GM21529 (cell line): ENCODE measurements at regions not wholly inside any gene's neighbourhood (a gene's known extent, or its start where the extent isn't known, plus 50 kb on each side); places are given as distances from the start of the nearest gene placed in this dataset.

Experiments
- ATAC-seq: cut with Tn5 transposase; IDR thresholded peaks from one replicate; pipeline ENCODE4 v1.9.1; 2021; ENCODE audit not compliant: unreplicated experiment

- no peak for ATAC-seq
These were observed 113.1 kb downstream of the TTLL2 start for GRCh38 chr6:167437888-167438484.

GRCh38 chr6:167441715-167442206 is 116.9 kb downstream of the TTLL2 start:
- no peak for ATAC-seq

- ATAC-seq = no peak
These were observed 117.4 kb downstream of the TTLL2 start for GRCh38 chr6:167442245-167442644.

DNA sequence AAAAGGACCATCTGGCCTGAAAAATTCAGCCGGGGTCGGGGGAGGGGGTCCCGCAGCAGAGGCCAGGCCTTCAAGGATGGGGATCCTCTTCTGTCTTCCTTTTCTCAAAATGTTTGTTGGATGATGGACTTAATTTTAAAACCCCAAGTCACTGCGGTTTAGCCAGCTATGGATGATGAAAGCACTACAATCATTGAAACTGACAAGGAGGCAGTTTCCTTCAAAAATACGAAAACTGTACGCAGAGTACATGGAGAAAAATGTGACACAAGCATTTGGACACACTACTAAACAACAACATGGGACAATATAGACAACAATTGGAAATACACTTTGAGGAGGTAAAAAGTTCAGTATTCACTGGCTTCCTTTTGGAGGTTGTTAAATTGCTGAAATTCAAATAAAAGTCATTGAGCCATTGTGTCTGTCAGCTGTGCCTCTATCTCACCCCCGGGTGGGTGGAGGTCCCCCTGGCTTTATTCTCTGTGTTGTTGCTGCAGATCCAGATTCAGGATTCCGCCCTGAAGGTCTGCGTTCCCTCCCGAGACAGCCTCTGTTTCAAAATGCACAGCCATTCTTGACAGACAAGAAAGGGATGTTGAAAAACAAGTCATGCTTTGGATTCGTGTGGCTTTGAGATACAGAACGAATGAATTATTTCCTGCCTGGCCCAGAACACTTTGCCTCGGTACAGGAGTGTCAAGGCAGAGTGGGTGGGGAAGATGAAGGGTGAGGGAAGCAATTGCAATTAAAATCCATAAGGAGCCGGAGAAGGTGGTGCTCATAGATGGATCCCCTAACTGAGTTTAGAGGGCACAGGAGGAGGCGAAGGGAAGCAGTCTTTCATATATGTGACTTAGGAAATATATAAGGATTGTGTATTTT is 118.2 kb downstream of the TTLL2 start:
- no peak for ATAC-seq

GRCh38 chr6:167444602-167445346 is 119.9 kb downstream of the TTLL2 start:
- no peak for ATAC-seq

- no peak for ATAC-seq
These were observed 120.7 kb downstream of the TTLL2 start for GRCh38 chr6:167445568-167445967.

DNA sequence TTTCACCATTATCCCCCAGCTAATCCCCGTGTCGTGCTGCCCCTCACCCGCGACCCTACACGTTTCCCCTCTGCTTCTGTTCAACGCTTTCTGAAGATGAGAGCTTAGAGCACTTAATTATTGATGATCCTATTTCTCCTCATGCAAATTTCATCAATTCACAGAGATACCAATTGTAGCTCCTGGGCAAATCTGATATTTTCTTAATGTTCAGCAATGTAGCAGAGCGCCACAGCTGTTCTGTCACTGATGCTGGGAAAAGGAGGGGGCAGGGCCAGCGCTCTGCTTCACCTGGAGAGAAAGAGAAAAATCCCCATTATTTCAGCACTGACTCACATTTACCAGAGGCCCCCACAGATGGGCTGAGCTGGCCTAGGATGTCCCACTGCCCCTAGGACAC is 121.2 kb downstream of the TTLL2 start:
- ATAC-seq = no peak

- no peak for ATAC-seq
These were observed 122.1 kb downstream of the TTLL2 start for GRCh38 chr6:167446971-167447370.

DNA sequence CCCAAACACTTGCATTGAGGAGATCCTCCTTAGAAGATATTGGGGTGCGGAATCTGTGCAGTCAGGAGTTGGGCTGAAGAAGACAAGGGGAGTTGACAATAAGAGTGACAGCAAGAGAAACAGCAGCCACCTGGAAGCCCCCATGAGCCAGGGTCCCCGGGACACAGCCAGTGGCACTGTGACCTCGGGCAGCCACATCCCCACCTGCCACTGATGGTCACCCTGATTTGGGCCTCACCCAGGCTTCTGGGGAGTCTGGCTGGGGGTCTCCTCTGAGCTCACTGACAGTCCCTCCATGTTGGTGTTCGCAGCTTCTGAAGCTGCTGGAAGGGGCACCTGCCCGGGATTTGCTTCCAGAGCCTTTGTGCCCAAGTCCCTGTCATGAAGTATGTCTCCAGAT is 123.5 kb downstream of the TTLL2 start:
- ATAC-seq = no peak

- ATAC-seq = no peak
These were observed 124.4 kb downstream of the TTLL2 start for GRCh38 chr6:167449094-167449861.

- ATAC-seq = no peak
These were observed 125.7 kb downstream of the TTLL2 start for GRCh38 chr6:167450626-167451025.

DNA sequence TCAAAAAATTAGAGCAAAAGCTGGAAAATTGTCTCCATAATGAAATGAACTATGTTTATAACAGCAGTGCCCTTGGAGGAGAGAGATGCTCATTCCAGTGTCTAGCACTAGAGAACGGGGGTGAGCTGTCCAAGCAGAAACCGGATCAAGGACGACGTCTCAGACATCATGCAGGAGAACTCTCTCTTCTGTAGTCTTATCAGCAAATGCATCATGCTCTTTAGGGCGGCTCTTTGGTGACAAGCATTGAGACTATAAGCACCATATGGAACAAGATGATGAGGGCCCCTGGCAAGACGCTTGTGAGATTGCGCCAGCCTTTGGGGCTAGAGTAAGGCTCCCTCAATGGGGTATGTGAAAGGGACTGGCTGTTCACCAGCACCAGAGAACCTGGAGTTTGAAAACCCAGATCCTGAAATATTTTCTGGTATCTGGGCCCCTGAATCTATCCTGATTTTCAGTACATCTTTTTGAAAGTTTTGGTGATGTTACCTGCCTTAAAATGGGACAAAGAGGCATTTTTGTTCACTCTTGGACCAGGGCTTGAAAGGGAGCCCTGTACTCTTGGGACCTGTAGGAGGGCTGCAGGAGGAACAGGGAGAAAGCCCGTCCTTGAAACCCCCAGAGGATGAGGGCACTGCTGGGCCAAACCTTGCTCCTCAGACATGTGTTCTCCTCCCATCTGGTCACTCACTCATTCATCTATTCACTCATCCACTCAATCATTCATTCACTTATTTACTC is 127.6 kb downstream of the TTLL2 start:
- no peak for ATAC-seq

GRCh38 chr6:167453082-167453446 is 128.2 kb downstream of the TTLL2 start:
- no peak for ATAC-seq

GRCh38 chr6:167454003-167454402 is 129.1 kb downstream of the TTLL2 start:
- ATAC-seq = no peak

- no peak for ATAC-seq
These were observed 130.5 kb downstream of the TTLL2 start for GRCh38 chr6:167455371-167455770.

DNA sequence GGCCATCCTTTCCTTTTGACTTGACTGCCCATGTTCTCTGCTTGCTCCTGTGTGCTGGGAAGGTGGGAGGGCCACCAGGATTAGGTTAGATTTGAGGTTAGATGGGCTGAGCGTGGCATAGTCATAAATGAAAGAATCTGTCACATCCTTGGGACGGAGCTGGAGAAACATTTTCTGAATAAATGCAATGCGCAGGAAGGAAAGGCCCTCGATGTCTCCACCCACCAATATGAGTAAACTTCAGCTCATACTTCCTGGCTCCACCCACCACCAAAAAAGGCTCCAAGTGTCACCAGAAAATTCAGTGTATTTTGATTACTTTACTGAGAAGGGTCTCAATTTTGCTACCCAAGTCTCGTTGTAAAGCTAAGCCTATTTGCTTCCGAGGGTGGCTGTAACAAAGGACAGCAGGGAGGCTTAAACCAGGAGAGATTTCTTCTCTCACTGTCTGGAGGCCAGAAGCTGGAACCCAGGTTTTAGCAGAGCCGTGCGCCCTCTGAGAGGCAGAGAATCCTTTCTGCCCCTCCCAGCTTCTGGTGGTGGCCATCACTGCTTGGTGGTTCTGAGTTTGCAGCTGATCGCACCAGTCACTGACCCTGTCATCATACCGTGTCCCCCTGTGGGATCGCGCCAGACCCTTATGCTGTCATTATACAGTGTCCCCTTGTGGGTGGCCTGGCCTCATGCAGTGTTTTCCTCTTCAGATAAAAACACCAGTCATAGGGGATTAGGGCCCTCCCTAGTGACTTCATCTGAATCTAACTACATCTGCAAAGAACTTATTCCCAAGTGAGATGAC is 137.8 kb downstream of the TTLL2 start:
- no peak for ATAC-seq

GRCh38 chr6:167464177-167464576 is 139.3 kb downstream of the TTLL2 start:
- ATAC-seq = no peak

- no peak for ATAC-seq
These were observed 140.6 kb downstream of the TTLL2 start for GRCh38 chr6:167465482-167465881.

DNA sequence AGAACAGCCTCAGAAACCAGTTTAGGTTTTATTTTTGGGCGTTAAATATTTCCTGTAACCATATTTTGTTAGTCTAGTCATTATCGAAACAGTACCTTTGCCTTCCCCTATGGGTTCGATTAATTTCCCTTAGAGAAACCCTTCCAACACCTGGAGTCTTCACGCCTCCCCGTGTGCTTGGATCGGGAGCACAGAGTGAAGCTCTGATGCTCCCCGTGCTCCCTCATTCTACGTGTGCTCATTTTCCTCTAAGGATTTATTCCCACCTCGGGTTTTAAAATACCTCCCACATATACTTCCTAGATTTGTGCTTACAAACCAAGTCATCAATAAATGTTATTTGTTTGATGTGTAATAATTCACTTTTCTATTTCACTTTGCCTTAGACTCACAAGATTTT is 142.4 kb downstream of the TTLL2 start:
- no peak for ATAC-seq
